H1 (cell line): ENCODE measurements at regions not wholly inside any gene's neighbourhood (a gene's known extent, or its start where the extent isn't known, plus 50 kb on each side); places are given as distances from the start of the nearest gene placed in this dataset.

Experiments
- CTCF ChIA-PET: fragments of 300-600 bp; sonication (Branson Sonifier 250); formaldehyde crosslinking; loops from one replicate; lab custom pipeline; 2021; ENCODE audit not compliant: partially characterized antibody; lab: Charles Lee
- POLR2A ChIA-PET: fragments of 300-600 bp; sonication (Branson Sonifier 250); formaldehyde crosslinking; loops from one replicate; lab custom pipeline; 2021; ENCODE audit warnings: inconsistent platforms; ENCODE audit not compliant: partially characterized antibody; lab: Charles Lee
- DNase-seq, 2 experiments: peaks; one replicate each; pipeline versions ENCODE4 v3.0.0 to v3.0.0-alpha.2; 2010 to 2022; ENCODE audit warnings: low spot score in 2 of 2, low read depth in 1 of 2, mixed read lengths in 1 of 2
- FAIRE-seq: peaks from 2 replicates; lab custom pipeline; 2011; peaks lifted over from hg19 to GRCh38; lab: Jason Lieb, UNC
- H2AFZ ChIP-seq: 2 replicates; pipeline ENCODE4 v1.8.1; 2012; ENCODE audit warnings: low read length, inconsistent platforms
- H2AK5ac ChIP-seq: 2 replicates; pipeline ENCODE4 v1.6.1; 2013; ENCODE audit warnings: low read depth, low read length
- H2BK120ac ChIP-seq: replicated peaks from 2 replicates; pipeline ENCODE3; 2013; ENCODE audit warnings: low read depth, low read length, inconsistent platforms
- H2BK12ac ChIP-seq: 2 replicates; pipeline ENCODE4 v1.6.1; 2013; ENCODE audit warnings: low read depth, low read length
- H2BK15ac ChIP-seq: 2 replicates; pipeline ENCODE4 v1.6.1; 2013; ENCODE audit warnings: low read length
- H2BK20ac ChIP-seq: 2 replicates; pipeline ENCODE4 v1.6.1; 2013; ENCODE audit warnings: low read length
- H2BK5ac ChIP-seq: 2 replicates; pipeline ENCODE4 v1.6.1; 2013; ENCODE audit warnings: low read depth, low read length
- H3K14ac ChIP-seq: 2 replicates; pipeline ENCODE4 v1.6.1; 2013; ENCODE audit warnings: inconsistent platforms; ENCODE audit not compliant: insufficient read length
- H3K18ac ChIP-seq: 2 replicates; pipeline ENCODE4 v1.6.1; 2013; ENCODE audit warnings: low read length; ENCODE audit errors: extremely low read depth
- H3K23ac ChIP-seq: 2 replicates; pipeline ENCODE4 v1.6.1; 2013; ENCODE audit warnings: inconsistent platforms; ENCODE audit not compliant: insufficient read length
- H3K23me2 ChIP-seq: 2 replicates; pipeline ENCODE4 v1.6.1; 2013; ENCODE audit warnings: low read depth, low read length
- H3K27ac ChIP-seq: 2 replicates; pipeline ENCODE4 v1.6.1; 2011; ENCODE audit warnings: low read depth, low read length, inconsistent platforms
- H3K27me3 ChIP-seq, 4 experiments: replicated peaks in 1 of 4; 1 replicate in 1 of 4; 2 replicates in 3 of 4; pipeline versions ENCODE4 v1.6.1 to v1.8.1; 2011 to 2013; ENCODE audit warnings: low read length in 3 of 4, mild to moderate bottlenecking in 3 of 4, inconsistent platforms in 2 of 4, mixed read lengths in 2 of 4, moderate library complexity in 1 of 4; ENCODE audit not compliant: control insufficient read depth in 3 of 4, insufficient read depth in 3 of 4; ENCODE audit errors: extremely low read depth in 1 of 4
- H3K36me3 ChIP-seq, 4 experiments: 2 replicates each; pipeline versions ENCODE4 v1.6.1 to v1.8.1; 2011 to 2013; ENCODE audit warnings: mild to moderate bottlenecking in 4 of 4, low read length in 3 of 4, moderate library complexity in 2 of 4, control low read depth in 1 of 4, inconsistent platforms in 1 of 4; ENCODE audit not compliant: insufficient read depth in 4 of 4, control insufficient read depth in 2 of 4
- H3K4ac ChIP-seq: replicated peaks from 2 replicates; pipeline ENCODE3; 2013; ENCODE audit warnings: low read length, low read depth, mixed read lengths, inconsistent platforms; ENCODE audit not compliant: insufficient read length
- H3K4me1 ChIP-seq, 4 experiments: replicated peaks in 1 of 4; 1 replicate in 1 of 4; 2 replicates in 3 of 4; pipeline versions ENCODE4 v1.6.1 to v1.8.1; 2011 to 2013; ENCODE audit warnings: low read length in 3 of 4, inconsistent platforms in 2 of 4, mixed read lengths in 1 of 4; ENCODE audit not compliant: insufficient read depth in 4 of 4, control insufficient read depth in 3 of 4
- H3K4me2 ChIP-seq, 2 experiments: 2 replicates each; pipeline versions ENCODE4 v1.6.1 to v1.8.1; 2011 to 2013; ENCODE audit warnings: low read depth in 2 of 2, low read length in 2 of 2, control low read depth in 1 of 2, inconsistent platforms in 1 of 2, mild to moderate bottlenecking in 1 of 2; ENCODE audit not compliant: insufficient read depth in 1 of 2
- H3K4me3 ChIP-seq, 4 experiments: fragments of 200-600, 300-600 bp in 1 of 4; sonication (generic), shearing (Covaris generic), sonication (Bioruptor Twin) in 1 of 4; 2 replicates each; pipeline versions ENCODE4 v1.5.1 to v1.8.1; 2011 to 2016; ENCODE audit warnings: low read length in 4 of 4, low read depth in 3 of 4, control low read depth in 2 of 4, inconsistent platforms in 2 of 4, mild to moderate bottlenecking in 2 of 4, mixed read lengths in 1 of 4, moderate library complexity in 1 of 4; ENCODE audit not compliant: insufficient read depth in 2 of 4; ENCODE audit errors: extremely low read depth in 1 of 4
- H3K56ac ChIP-seq: replicated peaks from 2 replicates; pipeline ENCODE3; 2013; ENCODE audit warnings: low read depth, mild to moderate bottlenecking, mixed read lengths, low read length, inconsistent platforms; ENCODE audit not compliant: insufficient read length
- H3K79me1 ChIP-seq: 2 replicates; pipeline ENCODE4 v1.6.1; 2013; ENCODE audit warnings: low read depth, low read length, control low read depth
- H3K79me2 ChIP-seq, 2 experiments: 2 replicates each; pipeline versions ENCODE4 v1.6.1 to v1.8.1; 2012 to 2013; ENCODE audit warnings: low read length in 2 of 2, mild to moderate bottlenecking in 2 of 2, inconsistent platforms in 1 of 2; ENCODE audit not compliant: insufficient read depth in 2 of 2, control insufficient read depth in 1 of 2
- H3K9ac ChIP-seq, 4 experiments: replicated peaks in 1 of 4; 1 replicate in 1 of 4; 2 replicates in 3 of 4; pipeline versions ENCODE4 v1.6.1 to v1.8.1; 2011 to 2013; ENCODE audit warnings: low read depth in 3 of 4, low read length in 3 of 4, control low read depth in 2 of 4, mild to moderate bottlenecking in 2 of 4, moderate library complexity in 2 of 4, inconsistent platforms in 1 of 4; ENCODE audit errors: extremely low read depth in 1 of 4
- H3K9me3 ChIP-seq, 2 experiments: 2 replicates each; pipeline versions ENCODE4 v1.6.1 to v1.8.1; 2012 to 2013; ENCODE audit warnings: mild to moderate bottlenecking in 2 of 2, moderate library complexity in 2 of 2, control low read depth in 1 of 2, inconsistent platforms in 1 of 2, low read depth in 1 of 2, low read length in 1 of 2, mixed read lengths in 1 of 2; ENCODE audit not compliant: insufficient read depth in 2 of 2
- H4K20me1 ChIP-seq, 2 experiments: replicated peaks in 1 of 2; 2 replicates each; pipeline versions ENCODE3 to v1.8.1; 2011 to 2013; ENCODE audit warnings: inconsistent platforms in 2 of 2, low read length in 2 of 2, mild to moderate bottlenecking in 1 of 2; ENCODE audit not compliant: insufficient read depth in 2 of 2, control insufficient read depth in 1 of 2
- H4K5ac ChIP-seq: 2 replicates; pipeline ENCODE4 v1.6.1; 2013; ENCODE audit warnings: low read length, low read depth, mixed read lengths, inconsistent platforms; ENCODE audit not compliant: insufficient read length
- H4K8ac ChIP-seq: 2 replicates; pipeline ENCODE4 v1.8.0; 2013; ENCODE audit warnings: mild to moderate bottlenecking, moderate library complexity, low read length, inconsistent platforms; ENCODE audit not compliant: insufficient read depth; ENCODE audit errors: extremely low read depth
- H4K91ac ChIP-seq: replicated peaks from 2 replicates; pipeline ENCODE3; 2013; ENCODE audit warnings: low read length, mixed read lengths, inconsistent platforms; ENCODE audit not compliant: insufficient read length
- CREB1 ChIP-seq: IDR thresholded peaks from 2 replicates; pipeline ENCODE4 v1.6.1; 2012; ENCODE audit warnings: inconsistent platforms
- EP300 ChIP-seq, 2 experiments: IDR thresholded peaks; 1 replicate in 1 of 2; 2 replicates in 1 of 2; pipeline ENCODE4 v1.6.1; 2011 to 2012; ENCODE audit warnings: low read depth in 2 of 2, low read length in 2 of 2, mild to moderate bottlenecking in 2 of 2, borderline replicate concordance in 1 of 2, inconsistent platforms in 1 of 2, moderate library complexity in 1 of 2
- GABPA ChIP-seq: IDR thresholded peaks from 2 replicates; pipeline ENCODE4 v1.6.1; 2011; ENCODE audit warnings: mild to moderate bottlenecking, low read length, moderate library complexity, borderline replicate concordance; ENCODE audit not compliant: insufficient read depth
- KDM5A ChIP-seq: fragments of 200-600 bp; IDR thresholded peaks from 2 replicates; pipeline ENCODE4 v1.7.1; 2012; ENCODE audit warnings: mild to moderate bottlenecking, low read length, inconsistent platforms, mixed read lengths
- MAFK ChIP-seq: IDR thresholded peaks from 2 replicates; pipeline ENCODE4 v1.6.1; 2012; ENCODE audit warnings: low read depth, mild to moderate bottlenecking, improper control_type of control experiment, low read length
- NRF1 ChIP-seq: IDR thresholded peaks from 2 replicates; pipeline ENCODE4 v1.6.1; 2011; ENCODE audit warnings: mild to moderate bottlenecking, low read depth, low read length, improper control_type of control experiment
- SP2 ChIP-seq: IDR thresholded peaks from 2 replicates; pipeline ENCODE4 v1.6.1; 2012; ENCODE audit warnings: mild to moderate bottlenecking, low read length, inconsistent platforms
- WGBS, 2 experiments: shearing (Covaris generic) in 1 of 2; methylation state at CpG; one replicate each; pipeline versions ENCODE4 v1.1.6 to v1.1.7; 2013 to 2015; ENCODE audit warnings: low lambda C conversion rate in 2 of 2, mixed read lengths in 2 of 2, inconsistent platforms in 1 of 2, low coverage in 1 of 2, missing lambda C conversion rate in 1 of 2; ENCODE audit not compliant: insufficient replicate concordance in 2 of 2, insufficient coverage in 1 of 2, insufficient read length in 1 of 2; ENCODE audit errors: extremely low coverage in 1 of 2, missing lambda C conversion rate in 1 of 2; 5-methylcytosine and 5-hydroxymethylcytosine counted together

GRCh38 chr18:72187956-72188355 lies 356.2 kb downstream of the CBLN2 start:
- no peak for FAIRE-seq
- no peak for TF ChIP-seq NRF1
- TF ChIP-seq KDM5A = no peak
- TF ChIP-seq EP300 (IDR thresholded peaks at IDR 0.05; ENCODE audit: borderline replicate concordance in 1 of 2, low read depth in 2 of 2, low read length in 2 of 2) = no peak
- TF ChIP-seq CREB1 = no peak
- TF ChIP-seq MAFK = no peak
- no peak for TF ChIP-seq GABPA
- TF ChIP-seq SP2 = no peak
- Histone ChIP-seq H2BK12ac (no peak overlapping the region), H4K8ac (no peak overlapping the region), H3K4me2 (no peak overlapping the region), H2AK5ac (no peak overlapping the region), H3K9me3 (peaks cover 21 to 29% of the 10 kb centered on the region in 2 experiments), H3K23me2 (no peaks in the 10 kb centered on the region), H3K56ac (no peak overlapping the region), H3K4me1 (no peaks in the 10 kb centered on the region), H4K20me1 (no peaks in the 10 kb centered on the region), H3K23ac (no peak overlapping the region), H4K91ac (no peak overlapping the region), H2BK15ac (no peak overlapping the region), H3K27me3 (no peaks in the 10 kb centered on the region), H2BK20ac (no peak overlapping the region), H3K4me3 (no peak overlapping the region), H3K79me1 (no peaks in the 10 kb centered on the region), H3K4ac (no peak overlapping the region), H3K36me3 (no peaks in the 10 kb centered on the region), H2BK120ac (no peak overlapping the region), H2AFZ (no peak overlapping the region), H3K79me2 (no peaks in the 10 kb centered on the region), H4K5ac (no peak overlapping the region), H3K14ac (no peak overlapping the region), H3K18ac (no peak overlapping the region), H2BK5ac (no peak overlapping the region), H3K27ac (no peak overlapping the region), H3K9ac (no peak overlapping the region)
- ChIA-PET CTCF (no interaction called here), POLR2A (no interaction called here)
- no peak for DNase-seq
- 68% methylated on average over 2 of the region's 2 CpGs; no CpG with 5 or more reads in 1 of the 2 experiments for WGBS, 2 experiments
